AG09319 (cell line): ENCODE measurements at regions not wholly inside any gene's neighbourhood (a gene's known extent, or its start where the extent isn't known, plus 50 kb on each side); places are given as distances from the start of the nearest gene placed in this dataset.

ENCODE experiments used
- DNase-seq: peaks from one replicate; pipeline ENCODE4 v3.0.0-alpha.2; 2010; ENCODE audit warnings: low read depth; ENCODE audit errors: extremely low read depth
- CTCF ChIP-seq: IDR thresholded peaks from 2 replicates; pipeline ENCODE4 v1.5.1; 2011; ENCODE audit warnings: low read depth, mild to moderate bottlenecking, inconsistent platforms, low read length, moderate library complexity

GRCh38 chr5:84565866-84566265 is 181.2 kb upstream of the EDIL3 start:
- no peak for TF ChIP-seq CTCF
- DNase-seq, result no peak

- no peak for TF ChIP-seq CTCF
- peak; percentile 39 for DNase-seq
These were observed 179.8 kb upstream of the EDIL3 start for GRCh38 chr5:84564321-84565075.

- no peak for DNase-seq
- TF ChIP-seq CTCF, result no peak
These were observed 165.5 kb upstream of the EDIL3 start for GRCh38 chr5:84550222-84550621.

- DNase-seq, result no peak
- TF ChIP-seq CTCF, result no peak
These were observed 164.4 kb upstream of the EDIL3 start for GRCh38 chr5:84549054-84549453.

- TF ChIP-seq CTCF, result no peak
- no peak for DNase-seq
These were observed 162.0 kb upstream of the EDIL3 start for GRCh38 chr5:84546686-84547085.

- no peak for DNase-seq
- TF ChIP-seq CTCF, result no peak
These were observed 152.1 kb upstream of the EDIL3 start for GRCh38 chr5:84536797-84537196.

- DNase-seq, result no peak
- TF ChIP-seq CTCF, result no peak
These were observed 150.6 kb upstream of the EDIL3 start for GRCh38 chr5:84535281-84535680.
